ENCODE measurements at regions not wholly inside any gene's neighbourhood (a gene's known extent, or its start where the extent isn't known, plus 50 kb on each side); places are given as distances from the start of the nearest gene placed in this dataset.
"Not testable (repeated sequence)": the region's sequence is repeated elsewhere in the genome, so short reads cannot be mapped to it uniquely, and the experiment has no call there.

DNA sequence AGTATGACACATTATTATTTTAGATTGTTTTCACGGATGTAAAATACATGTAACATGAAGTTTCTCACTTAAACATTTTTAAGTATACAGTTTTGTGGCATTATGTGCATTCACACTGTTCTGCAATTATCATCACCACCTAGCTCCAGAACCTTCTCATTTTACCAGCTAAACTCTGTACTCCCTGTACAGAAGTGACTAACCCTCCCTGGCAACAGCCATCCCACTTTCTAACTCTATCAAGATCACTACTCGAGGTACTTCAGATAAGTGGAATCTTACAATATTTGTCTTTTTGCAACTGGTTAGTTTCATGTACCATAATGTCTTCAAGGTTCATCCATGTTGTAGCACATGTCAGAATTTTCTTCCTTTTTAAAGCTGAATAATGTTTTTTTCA, 116.3 kb upstream of the IGF1R start:
- no peak for DNase-seq

GRCh38 chr15:98536976-98537375, 111.4 kb upstream of the IGF1R start:
- no peak for DNase-seq

DNA sequence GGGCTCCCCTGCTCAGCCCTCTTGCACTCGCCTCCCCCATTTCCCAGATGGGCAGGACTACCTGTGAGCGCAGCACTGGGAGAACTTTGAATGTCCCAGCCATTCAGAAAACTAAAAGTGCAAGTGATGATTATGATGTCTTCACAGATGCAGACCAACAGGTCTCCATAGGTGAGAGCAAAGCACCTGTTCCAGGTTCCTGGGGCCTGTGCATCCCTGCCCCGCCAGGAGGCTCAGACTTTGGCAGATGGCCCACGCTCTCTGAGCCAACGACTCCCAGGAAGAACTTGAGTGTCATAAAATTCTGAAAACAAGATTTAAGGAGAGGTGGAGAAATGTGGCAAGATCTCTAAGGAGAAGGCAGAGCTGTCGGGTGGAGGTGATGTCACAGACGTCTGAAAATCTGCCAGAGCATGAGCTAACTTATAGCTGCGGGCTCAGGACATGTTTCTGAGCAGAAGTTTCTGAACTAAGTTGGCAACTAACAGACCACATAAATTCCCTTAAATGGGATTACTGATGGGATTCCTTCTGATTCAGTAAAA, 110.8 kb upstream of the IGF1R start:
- DNase-seq = no peak

- DNase-seq = no peak
Measured at GRCh38 chr15:98541519-98541918, 106.8 kb upstream of the IGF1R start.

DNA sequence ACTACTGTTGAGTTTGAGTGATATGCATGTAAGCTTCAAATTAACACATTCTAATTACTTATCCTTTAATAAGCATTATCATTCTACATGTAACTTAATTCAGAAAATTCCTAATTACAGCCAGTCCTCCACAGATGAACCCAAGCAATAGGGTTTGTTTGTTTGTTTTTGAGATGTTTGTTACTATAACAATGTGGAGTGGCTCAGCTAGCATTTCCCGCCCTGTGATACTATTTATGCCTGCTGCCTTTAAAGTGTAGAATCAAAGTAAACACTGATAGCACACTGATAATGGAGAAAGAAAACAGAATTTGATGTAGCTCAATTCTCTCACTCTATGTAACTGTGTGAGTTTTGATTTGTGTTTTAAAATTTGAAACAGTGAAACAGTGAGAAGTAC, 105.1 kb upstream of the IGF1R start:
- no peak for DNase-seq

DNA sequence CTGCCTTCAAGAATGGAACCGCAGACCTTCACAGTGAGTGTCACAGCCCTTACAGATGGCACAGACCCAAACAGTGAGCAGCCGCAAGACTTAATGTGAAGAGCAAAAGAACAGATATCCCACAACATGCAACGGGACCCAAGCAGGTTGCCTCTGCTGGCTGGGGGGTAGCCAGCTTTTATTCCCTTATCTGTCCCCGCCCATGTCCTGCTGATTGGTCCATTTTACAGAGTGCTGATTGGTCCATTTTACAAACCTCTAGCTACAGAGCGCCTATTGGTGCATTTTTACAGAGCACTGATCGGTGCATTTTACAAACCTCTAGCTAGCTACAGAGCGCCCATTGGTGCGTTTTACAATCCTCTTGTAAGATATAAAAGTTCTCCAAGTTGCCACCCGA, 102.0 kb upstream of the IGF1R start:
- DNase-seq = no peak

- no peak for DNase-seq
Measured at GRCh38 chr15:98547275-98547674, 101.1 kb upstream of the IGF1R start.

GRCh38 chr15:98547741-98548138, 100.6 kb upstream of the IGF1R start:
- no peak for DNase-seq

DNA sequence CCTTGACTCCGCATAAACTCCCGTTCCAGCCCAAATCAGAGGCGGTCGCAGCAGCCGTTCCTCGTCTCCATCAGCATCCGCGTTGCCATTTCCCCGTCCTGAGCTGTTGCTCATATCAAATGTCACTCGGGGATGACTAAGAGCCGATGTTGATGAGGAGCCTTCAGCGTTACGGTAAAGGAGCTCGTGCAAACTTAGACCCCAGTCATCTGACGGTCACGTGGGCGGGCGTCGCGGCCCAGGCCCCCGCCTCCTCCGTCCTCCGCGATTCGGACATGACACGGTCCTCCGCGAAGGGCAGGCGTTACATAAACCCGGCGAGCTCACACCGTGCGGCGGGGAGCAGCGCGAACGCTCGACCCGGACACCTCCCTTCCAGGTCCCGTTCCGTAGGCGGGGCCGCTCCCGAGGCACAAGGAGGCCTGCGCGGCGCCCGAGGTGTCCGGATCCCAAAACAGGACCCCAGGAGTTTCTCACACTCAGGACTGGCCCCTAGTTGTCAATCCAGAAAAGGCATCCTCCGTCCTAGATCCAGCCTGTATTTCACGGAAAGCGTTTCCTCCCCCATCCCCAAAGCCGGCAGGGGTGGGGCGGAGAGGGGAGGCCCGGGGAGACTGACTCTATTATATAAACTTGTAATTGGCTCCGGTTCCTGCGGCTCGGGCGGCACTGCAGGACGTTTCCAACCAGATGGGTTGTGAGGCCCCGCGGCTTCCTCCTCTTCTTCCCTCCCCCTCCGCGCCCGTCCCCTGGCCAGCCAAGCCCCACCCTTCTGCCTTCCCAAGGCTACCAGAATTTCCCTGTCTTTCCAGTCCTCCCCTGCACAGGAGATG, 100.0 kb upstream of the IGF1R start:
- DNase-seq = no peak

DNA sequence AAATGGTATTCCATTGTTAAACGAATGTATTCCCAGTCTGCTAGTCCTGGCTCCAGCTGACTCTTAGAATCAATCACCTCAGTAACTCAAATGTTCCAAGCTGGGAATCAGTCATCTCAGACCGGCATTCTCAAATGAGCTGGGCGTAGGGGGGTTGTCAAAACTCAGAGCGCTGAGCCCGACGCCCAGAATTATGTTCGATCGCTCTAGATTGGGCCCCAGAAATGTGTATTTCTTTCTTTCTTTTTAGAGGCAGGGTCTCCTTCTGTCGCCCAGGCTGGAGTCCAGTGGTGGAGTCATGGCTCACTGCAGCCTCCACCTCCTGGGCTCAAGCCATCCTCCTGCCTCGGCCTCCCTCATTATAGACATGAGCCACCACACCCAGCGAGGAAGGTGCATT, 99.3 kb upstream of the IGF1R start:
- no peak for DNase-seq

DNA sequence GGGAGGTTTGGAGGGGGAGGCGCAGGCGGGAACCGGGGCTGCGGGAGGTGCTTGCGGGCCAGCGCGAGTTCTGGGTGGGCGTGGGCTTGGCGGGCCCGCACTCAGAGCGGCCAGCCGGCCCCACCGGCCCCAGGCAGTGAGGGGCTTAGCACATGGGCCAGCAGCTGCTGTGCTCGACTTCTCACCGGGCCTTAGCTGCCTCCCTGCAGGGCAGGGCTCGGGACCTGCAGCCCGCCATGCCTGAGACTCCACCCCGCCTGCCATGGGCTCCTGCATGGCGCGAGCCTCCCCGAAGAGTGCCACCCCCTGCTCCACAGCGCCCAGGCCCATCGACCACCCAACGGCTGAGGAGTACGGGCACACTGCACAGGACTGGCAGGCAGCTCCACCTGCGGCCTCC, 98.6 kb upstream of the IGF1R start:
- DNase-seq = no peak

DNA sequence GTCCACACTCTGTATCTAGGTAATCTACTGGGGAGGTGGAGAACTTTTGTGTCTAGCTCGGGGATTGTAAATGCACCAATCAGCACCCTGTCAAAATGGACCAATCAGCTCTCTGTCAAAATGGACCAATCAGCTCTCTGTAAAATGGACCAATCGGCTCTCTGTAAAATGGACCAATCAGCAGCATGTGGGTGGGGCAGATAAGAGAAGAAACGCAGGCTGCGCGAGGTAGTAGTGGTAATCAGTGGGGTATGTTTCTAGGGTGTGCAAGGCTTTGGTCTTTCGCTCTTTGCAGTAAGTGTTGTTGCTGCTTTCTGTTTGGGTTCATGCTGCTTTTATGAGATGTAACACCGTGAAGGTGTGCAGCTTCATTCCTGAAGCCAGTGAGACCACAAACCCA, 98.0 kb upstream of the IGF1R start:
- DNase-seq = not testable (repeated sequence)

DNA sequence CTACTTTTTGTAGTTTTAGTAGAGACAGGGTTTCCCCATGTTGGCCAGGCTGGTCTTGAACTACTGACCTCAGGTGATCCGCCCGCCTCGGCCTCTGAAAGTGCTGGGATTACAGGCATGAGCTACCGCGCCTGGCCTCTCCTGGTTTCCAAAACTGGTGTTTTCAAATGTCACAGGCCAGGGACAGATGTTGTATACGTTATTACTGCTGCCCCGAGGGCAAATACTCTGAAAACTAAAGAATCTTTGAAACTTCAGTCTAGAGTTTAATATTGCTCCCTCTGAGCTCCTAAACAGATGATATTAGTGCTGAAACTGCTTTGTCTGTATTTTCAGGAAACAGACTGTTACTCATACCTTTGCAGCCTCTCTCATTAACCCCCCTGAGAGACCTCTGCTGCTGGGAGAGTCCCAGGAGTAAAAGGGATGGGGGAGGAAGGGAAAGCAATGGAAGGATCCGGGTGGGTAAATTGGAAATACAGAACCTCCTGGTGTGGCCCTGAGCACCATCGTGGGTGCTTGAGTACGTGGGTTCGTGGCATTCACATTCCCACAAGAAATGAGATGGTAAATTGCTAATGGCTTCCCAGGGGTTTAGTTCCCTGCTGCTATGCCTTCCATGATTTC, 96.3 kb upstream of the IGF1R start:
- no peak for DNase-seq

- DNase-seq = no peak
Measured at GRCh38 chr15:98554272-98555172, 93.8 kb upstream of the IGF1R start.

DNA sequence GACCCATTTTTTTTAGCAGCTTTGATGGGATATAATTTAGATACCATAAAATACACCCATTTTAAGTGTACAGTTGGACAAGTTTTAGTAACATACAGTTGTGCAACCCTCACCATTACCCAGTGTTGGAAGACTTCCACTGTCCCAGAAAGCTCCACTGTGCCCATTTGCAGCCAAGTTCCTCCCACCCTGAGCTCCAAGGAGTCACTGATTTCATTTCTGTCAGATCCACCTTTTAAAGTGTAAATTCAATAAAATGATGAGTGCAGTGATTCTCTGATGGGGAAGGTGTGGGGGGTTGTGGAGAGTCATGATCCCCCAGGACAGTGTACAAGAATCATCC, 93.2 kb upstream of the IGF1R start:
- no peak for DNase-seq

- no peak for DNase-seq
Measured at GRCh38 chr15:98556321-98556720, 92.0 kb upstream of the IGF1R start.

DNA sequence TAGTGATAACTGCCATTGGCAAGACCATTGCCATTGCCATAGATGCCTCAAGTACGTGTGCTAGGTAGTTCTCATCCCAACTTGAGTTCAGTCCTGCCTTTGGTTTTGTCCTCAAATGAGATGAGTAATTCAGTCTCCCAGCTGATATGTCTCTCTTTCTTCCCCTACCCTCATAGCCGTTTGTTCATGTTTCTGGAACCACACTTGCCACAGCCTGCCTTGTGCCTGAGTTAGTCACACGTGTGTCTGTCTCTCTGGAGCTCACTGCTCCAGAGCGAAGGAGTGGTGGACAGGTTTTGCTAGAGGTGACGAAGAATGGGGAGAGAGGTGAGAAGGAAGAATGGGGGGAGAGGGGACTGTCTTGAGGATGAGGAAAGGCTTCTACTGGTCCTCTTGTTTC, 88.0 kb upstream of the IGF1R start:
- DNase-seq = no peak

DNA sequence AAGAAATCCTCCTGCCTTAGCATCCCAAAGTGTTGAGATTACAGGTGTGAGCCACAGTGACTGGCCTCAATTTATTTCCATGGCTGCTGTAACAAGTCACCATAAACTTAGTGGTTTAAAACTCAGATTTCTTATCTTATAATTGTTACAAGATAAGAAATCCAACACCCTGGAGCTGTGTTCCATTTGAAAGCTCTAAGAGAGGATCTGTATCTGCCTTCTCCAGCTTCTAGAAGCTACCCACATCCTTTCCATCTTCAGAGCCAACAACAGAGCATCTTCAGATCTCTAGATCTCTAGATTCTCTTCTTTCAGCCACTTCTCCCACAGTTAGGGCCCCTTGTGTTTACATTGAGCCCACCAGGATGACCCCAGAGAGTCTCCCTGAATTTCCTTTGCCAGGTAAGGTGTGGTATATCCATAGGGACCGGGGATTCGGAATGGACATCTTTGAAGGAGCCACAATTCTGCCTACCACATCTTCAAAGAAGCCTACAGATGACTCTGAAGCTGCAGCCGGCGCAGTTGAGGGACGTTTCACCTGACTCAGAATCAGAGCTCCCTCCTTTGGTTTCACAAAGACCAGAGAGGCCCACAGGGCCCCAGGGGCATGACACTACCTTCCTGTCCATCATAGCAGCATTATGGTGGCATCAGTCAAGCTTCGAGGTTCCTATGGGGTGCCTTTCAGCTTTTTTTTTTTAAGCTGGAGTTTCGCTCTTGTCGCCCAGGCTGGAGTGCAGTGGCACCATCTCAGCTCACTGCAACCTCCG, 87.0 kb upstream of the IGF1R start:
- no peak for DNase-seq

DNA sequence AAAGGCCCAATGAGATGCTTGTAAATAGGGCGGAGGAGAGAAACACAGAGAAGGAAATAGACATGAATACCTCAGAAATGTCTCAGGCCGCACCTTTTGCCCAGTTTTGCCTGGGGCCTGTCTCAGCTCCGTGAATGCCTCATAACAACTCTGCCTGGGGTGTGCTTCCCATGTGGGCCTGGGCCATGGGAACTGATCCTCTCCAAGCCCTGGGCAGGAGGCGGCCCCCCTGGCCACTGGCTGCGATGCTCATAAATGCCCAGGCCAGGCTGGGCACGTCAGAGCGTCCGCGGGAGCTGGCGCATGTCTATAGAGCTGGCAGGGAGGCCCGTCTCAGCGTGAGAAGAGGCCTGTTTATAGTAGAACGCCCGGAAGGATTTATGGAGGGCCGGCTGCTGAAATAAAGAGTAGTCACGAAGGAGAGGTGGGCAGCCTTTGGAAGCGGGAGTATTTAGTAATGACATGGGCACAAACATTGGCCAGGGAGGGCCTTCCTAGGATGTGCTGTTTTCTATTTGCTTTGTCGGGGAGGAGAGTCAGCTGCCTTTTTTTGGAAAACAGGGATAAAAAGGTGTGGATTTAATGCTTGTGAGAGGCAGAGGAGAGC, 85.9 kb upstream of the IGF1R start:
- no peak for DNase-seq

DNA sequence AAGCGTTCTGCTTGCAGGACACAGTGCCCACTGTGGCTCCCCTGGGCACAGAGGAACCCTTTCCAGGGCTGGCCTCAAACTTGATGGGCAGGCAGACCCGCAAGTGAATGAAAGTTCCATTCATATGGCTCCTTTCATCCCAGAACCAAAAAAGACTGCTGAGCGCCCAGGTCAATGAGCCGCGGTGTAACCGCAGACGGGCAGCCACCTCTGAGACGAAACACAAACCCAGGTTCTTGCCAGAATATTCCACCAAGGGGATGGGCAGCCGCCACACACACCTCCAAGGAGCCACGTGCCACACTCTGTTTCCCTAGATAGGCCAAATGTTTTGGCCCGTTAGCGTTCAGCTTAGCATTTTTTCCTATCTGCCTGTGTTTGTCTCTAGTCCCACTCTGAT, 82.8 kb upstream of the IGF1R start:
- DNase-seq = no peak

- DNase-seq = no peak
Measured at GRCh38 chr15:98567951-98568350, 80.4 kb upstream of the IGF1R start.

GRCh38 chr15:98568382-98569017, 79.8 kb upstream of the IGF1R start:
- no peak for DNase-seq
